Large intestine (tissue), 3 donors: ENCODE measurements at regions not wholly inside any gene's neighbourhood (a gene's known extent, or its start where the extent isn't known, plus 50 kb on each side); places are given as distances from the start of the nearest gene placed in this dataset.
"Not testable (repeated sequence)": the region's sequence is repeated elsewhere in the genome, so short reads cannot be mapped to it uniquely, and the experiment has no call there.

Experiments used
- DNase-seq, 2 donors: peaks; one replicate each; pipeline versions ENCODE4 v3.0.0 to v3.0.0-alpha.2; 2013
- H3K27ac ChIP-seq: one replicate; pipeline ENCODE4 v1.5.1; 2013; ENCODE audit warnings: low read length
- H3K27me3 ChIP-seq: 2 replicates; pipeline ENCODE4 v1.6.1; 2013; ENCODE audit warnings: low read length; ENCODE audit not compliant: control insufficient read depth, insufficient read depth
- H3K36me3 ChIP-seq: 2 replicates; pipeline ENCODE4 v1.6.1; 2013; ENCODE audit warnings: low read length; ENCODE audit not compliant: control insufficient read depth, insufficient read depth
- H3K4me1 ChIP-seq: one replicate; pipeline ENCODE4 v1.6.1; 2013; ENCODE audit warnings: low read length; ENCODE audit not compliant: control insufficient read depth, insufficient read depth
- H3K4me3 ChIP-seq: one replicate; pipeline ENCODE4 v1.5.1; 2013; ENCODE audit warnings: low read length
- H3K9me3 ChIP-seq: one replicate; pipeline ENCODE4 v1.6.1; 2013; ENCODE audit warnings: mild to moderate bottlenecking, low read depth, low read length, moderate library complexity; ENCODE audit not compliant: control insufficient read depth
- WGBS: methylation state at CpG from one replicate; pipeline ENCODE4 v1.1.5; 2013; ENCODE audit warnings: low lambda C conversion rate; ENCODE audit not compliant: insufficient coverage; 5-methylcytosine and 5-hydroxymethylcytosine counted together

DNA sequence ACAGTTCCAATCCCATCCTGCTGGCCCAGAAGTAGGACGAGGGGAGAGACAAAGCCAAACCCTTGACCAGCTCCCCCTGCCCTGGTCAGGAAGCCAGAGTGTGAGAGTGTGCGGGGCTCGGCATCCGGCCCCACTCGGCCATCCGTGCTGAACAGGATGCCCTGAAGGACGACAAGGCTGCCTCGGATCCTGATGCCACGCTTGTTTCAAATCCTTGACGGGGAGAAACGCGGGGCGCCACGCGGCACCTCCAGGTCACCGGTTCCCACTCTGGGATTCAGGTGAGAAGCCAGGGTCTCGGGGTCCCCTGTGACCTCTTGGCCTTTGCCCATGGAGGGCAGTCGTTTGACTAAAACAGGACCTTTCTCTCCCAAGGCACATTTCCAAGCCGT, 167.8 kb downstream of the BRD1 start:
- no CpG with 5 or more reads among the region's 19 CpGs for WGBS
- no peak overlapping the region for H3K4me3 ChIP-seq
- H3K4me1 ChIP-seq, result no peaks in the 10 kb centered on the region
- H3K27me3 ChIP-seq, result peaks cover 4% of the 10 kb centered on the region
- H3K9me3 ChIP-seq, result no peaks in the 10 kb centered on the region
- DNase-seq, result no peak
- no peaks in the 10 kb centered on the region for H3K36me3 ChIP-seq
- no peak overlapping the region for H3K27ac ChIP-seq

DNA sequence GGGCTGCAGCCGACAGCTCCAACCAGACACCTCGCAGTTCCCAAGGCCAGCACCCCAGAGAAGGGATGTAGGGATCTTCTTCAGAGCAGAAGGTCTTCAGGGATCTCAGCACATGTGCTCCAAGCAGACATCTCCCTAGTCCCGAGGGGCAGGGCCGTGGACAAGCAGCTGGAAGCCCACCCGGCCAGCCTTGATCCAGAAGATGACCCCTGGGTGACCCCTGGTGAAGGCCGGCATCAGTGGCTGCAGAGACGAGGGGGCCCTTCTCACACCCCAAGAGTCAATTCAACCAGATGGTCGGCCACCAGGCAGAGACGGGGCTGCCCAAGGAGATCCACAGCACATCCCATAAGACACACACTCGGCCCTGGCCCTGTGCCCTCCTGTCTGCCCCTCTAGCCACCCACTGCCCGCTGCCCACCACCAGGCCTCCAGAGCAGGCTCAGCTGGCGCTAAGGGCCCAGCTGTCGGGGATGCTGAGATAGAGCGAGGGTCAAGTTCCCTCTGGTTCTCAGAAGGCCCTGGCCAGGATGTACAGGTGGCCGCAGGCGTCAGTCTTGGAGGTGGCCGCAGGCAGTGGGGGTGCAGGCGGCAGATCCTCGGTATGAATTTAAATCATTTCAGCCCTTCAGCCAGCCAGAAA, 168.3 kb downstream of the BRD1 start:
- Histone ChIP-seq H3K9me3 (no peaks in the 10 kb centered on the region), H3K27ac (no peak overlapping the region), H3K36me3 (no peaks in the 10 kb centered on the region), H3K4me3 (no peak overlapping the region), H3K4me1 (no peaks in the 10 kb centered on the region), H3K27me3 (peaks cover 4% of the 10 kb centered on the region)
- DNase-seq, result no peak
- WGBS, result no CpG with 5 or more reads among the region's 19 CpGs

DNA sequence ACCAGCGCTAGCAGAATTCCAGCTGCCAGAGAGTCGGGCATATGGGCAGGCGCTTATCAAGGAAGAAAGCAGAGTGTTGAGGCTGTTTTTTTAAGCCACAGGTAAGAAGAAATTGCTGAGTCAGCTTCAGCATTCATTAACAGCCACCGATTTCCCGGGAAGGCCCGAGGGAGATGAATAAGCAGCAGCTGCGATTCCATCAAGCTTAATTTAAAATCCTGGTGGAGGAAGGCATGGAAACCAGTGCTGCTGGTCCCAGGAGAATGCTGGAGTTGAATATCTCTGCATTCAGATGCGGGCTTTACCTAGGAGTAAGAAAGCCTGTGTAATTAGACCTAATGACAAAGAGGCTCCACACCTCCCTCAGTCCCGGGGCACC, 168.8 kb downstream of the BRD1 start:
- no peaks in the 10 kb centered on the region for H3K9me3 ChIP-seq
- DNase-seq, result no peak
- no CpG with 5 or more reads among the region's 9 CpGs for WGBS
- H3K4me1 ChIP-seq, result no peaks in the 10 kb centered on the region
- no peak overlapping the region for H3K4me3 ChIP-seq
- peaks cover 3% of the 10 kb centered on the region for H3K27me3 ChIP-seq
- H3K27ac ChIP-seq, result no peak overlapping the region
- no peaks in the 10 kb centered on the region for H3K36me3 ChIP-seq

GRCh38 chr22:49657974-49658590, 169.6 kb downstream of the BRD1 start:
- Histone ChIP-seq H3K27me3 (no peaks in the 10 kb centered on the region), H3K36me3 (no peaks in the 10 kb centered on the region), H3K27ac (peak overlapping the region; percentile 4), H3K4me1 (no peaks in the 10 kb centered on the region), H3K4me3 (no peak overlapping the region), H3K9me3 (no peaks in the 10 kb centered on the region)
- WGBS, result no CpG with 5 or more reads among the region's 12 CpGs
- no peak for DNase-seq

GRCh38 chr22:49657275-49657973, 170.2 kb downstream of the BRD1 start:
- peak overlapping the region; percentile 4 for H3K27ac ChIP-seq
- no peaks in the 10 kb centered on the region for H3K27me3 ChIP-seq
- no peaks in the 10 kb centered on the region for H3K36me3 ChIP-seq
- H3K9me3 ChIP-seq, result no peaks in the 10 kb centered on the region
- WGBS, result no CpG with 5 or more reads among the region's 24 CpGs
- no peaks in the 10 kb centered on the region for H3K4me1 ChIP-seq
- H3K4me3 ChIP-seq, result no peak overlapping the region
- peak in 1 of 2 donors; percentile 13 for DNase-seq

DNA sequence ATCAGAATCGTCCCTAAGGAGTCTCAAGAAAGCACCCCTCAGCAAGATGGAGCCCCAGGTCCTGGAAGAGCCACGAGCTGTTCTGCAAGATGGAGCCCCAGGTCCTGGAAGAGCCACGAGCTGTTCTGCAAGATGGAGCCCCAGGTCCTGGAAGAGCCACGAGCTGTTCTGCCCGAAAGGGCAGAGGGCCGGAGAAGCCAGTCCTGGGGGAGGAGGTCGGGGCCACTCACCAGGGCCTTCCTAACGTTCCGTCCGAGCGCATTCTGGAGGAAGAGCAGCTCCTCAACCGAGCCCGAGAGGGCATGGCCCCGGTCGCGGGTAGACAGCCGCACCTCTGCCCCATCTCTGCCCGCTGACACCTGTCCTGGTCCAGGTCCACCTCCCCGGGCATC, 170.8 kb downstream of the BRD1 start:
- H3K4me1 ChIP-seq, H3K27me3 ChIP-seq, H3K9me3 ChIP-seq, H3K4me3 ChIP-seq, H3K36me3 ChIP-seq, H3K27ac ChIP-seq, DNase-seq: not testable (repeated sequence)
- WGBS, result no CpG with 5 or more reads among the region's 19 CpGs

DNA sequence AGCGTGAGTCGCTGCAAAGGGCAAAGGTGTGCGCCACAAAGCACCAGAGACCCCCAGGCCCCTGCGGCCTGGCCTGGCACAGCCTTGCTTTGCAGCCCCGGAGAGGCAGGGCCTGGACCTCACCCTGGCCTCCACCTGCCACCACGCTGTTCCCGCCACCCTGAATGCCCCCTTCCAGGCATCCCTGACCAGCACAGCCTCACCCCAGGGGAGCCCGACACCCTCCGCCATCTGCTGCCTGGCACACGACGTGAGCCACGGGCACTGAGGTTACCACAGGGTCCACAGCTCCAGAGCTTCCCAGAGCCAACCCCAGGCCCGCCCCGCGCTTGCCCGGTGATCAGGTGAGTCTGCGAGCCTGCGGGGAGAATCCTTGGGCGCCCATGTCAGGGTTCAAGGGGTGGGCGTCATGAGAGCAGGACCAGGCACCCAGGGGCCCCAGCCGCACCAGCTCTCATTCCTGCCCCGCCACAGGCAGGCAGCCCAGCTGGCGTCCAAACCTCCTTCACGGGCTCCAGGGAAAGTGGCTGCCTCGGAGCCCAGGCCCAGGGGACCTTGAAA, 171.3 kb downstream of the BRD1 start:
- no CpG with 5 or more reads among the region's 25 CpGs for WGBS
- Histone ChIP-seq H3K27ac (no peak overlapping the region), H3K4me3 (no peak overlapping the region), H3K27me3 (no peaks in the 10 kb centered on the region), H3K9me3 (no peaks in the 10 kb centered on the region), H3K4me1 (no peaks in the 10 kb centered on the region), H3K36me3 (no peaks in the 10 kb centered on the region)
- no peak for DNase-seq

- H3K27me3 ChIP-seq, result peaks cover 5% of the 10 kb centered on the region
- no peaks in the 10 kb centered on the region for H3K4me1 ChIP-seq
- no peak overlapping the region for H3K4me3 ChIP-seq
- 80% methylated on average over 1 of the region's 29 CpGs for WGBS
- DNase-seq, result no peak
- H3K9me3 ChIP-seq, result no peaks in the 10 kb centered on the region
- no peaks in the 10 kb centered on the region for H3K36me3 ChIP-seq
- no peak overlapping the region for H3K27ac ChIP-seq
Measured at GRCh38 chr22:49655168-49655812, 172.4 kb downstream of the BRD1 start.

DNA sequence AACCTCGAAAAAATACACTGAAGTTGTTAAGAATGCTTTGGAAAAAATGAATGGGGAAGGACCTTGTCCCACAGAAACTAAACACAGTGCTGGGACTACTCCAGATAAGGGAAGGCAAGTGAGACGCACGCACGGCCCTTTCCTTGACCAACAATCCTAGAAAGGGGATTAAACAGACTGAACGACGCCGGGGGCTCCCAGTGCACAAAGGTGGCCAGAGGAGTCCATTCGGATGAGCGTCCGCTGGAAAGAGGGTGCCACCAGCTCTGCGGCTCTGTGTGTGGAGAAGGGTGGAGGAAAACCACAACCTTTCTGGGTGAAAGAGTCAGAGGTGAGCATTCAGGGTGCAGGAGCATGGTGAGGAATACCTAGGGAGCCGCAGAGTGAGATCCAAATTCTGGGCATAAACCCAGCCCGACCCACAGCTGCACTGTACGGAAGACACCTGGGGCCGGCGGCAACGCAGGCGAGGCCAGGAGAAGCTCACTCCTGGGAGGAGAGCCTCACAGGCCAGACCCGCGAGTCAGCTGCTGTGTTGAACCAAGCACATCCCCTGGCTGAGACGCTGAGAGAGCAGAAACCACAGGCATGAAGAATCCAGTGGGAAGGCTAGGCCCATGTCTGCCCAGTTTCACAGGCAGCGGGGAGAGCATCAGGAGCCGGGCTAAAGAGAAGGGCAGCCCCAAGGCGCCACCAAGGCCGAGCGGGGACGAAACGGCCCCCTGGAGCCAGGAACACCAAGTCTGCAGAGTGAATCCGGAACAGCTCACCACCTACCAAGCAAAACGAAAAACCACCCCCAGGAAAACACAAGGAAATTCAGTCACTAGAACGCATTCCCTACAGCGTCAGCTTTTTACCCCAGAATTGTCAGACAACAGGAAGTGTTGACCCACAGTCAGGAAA, 177.1 kb downstream of the BRD1 start:
- WGBS, result no CpG with 5 or more reads among the region's 32 CpGs
- H3K9me3 ChIP-seq, result no peaks in the 10 kb centered on the region
- no peak for DNase-seq
- no peaks in the 10 kb centered on the region for H3K36me3 ChIP-seq
- no peak overlapping the region for H3K27ac ChIP-seq
- no peaks in the 10 kb centered on the region for H3K4me1 ChIP-seq
- peaks cover 16% of the 10 kb centered on the region for H3K27me3 ChIP-seq
- no peak overlapping the region for H3K4me3 ChIP-seq
